Pulmonary artery endothelial cell (primary cell): ENCODE measurements at regions not wholly inside any gene's neighbourhood (a gene's known extent, or its start where the extent isn't known, plus 50 kb on each side); places are given as distances from the start of the nearest gene placed in this dataset.

ENCODE experiments used
- DNase-seq: peaks from one replicate; pipeline ENCODE4 v3.0.0-alpha.2; 2011; ENCODE audit warnings: low read depth, low spot score

DNA sequence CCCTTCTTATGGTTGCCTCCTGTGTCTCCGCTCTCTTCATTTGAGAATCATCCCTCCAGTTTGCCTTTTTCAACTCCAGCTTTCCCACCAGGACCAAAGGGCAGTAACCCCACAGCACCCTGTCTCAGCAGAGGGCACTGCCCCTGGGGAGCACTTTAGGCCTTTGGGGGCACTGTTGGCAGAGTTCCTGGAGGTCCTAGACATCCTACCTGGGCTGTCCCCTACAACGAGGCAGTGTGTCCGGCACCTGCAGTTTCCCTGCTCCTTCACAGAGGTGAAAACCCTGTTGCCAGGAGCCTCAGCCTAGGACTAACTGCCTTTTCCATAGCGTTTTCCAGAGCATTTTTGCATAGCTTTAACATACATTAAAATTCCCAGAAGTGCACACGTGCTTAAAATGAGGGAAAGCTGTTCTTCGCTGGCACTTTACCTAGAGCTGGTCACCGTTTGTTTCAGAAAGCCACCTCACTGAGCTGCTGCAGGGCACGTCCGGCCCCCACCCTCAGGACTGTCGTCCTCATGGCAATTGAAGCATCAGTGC is 234.9 kb downstream of the TEX29 start:
- no peak for DNase-seq

DNA sequence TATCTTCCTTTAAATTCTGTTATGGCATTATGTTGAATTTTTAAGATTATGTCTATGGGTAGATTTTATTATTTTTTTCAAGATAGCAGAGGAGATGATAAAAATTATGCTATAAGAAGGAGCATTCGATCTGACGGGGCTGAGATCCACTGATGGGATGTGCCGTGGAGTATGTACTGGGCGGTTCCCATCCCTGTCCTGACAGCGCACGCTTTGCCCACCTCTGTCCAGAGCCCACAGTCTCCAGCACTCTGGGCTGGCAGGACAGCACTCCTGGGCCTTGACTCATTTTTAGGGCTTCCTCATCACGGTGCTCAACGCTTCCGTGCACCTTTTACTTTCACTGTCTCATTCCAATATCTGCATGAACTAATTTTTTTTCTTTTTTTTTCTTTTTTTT is 235.5 kb downstream of the TEX29 start:
- DNase-seq = no peak

GRCh38 chr13:111556496-111556895 is 236.1 kb downstream of the TEX29 start:
- DNase-seq = no peak

- DNase-seq = no peak
Measured at GRCh38 chr13:111557921-111558699, 237.7 kb downstream of the TEX29 start.

- DNase-seq = no peak
Measured at GRCh38 chr13:111558700-111559088, 238.3 kb downstream of the TEX29 start.

DNA sequence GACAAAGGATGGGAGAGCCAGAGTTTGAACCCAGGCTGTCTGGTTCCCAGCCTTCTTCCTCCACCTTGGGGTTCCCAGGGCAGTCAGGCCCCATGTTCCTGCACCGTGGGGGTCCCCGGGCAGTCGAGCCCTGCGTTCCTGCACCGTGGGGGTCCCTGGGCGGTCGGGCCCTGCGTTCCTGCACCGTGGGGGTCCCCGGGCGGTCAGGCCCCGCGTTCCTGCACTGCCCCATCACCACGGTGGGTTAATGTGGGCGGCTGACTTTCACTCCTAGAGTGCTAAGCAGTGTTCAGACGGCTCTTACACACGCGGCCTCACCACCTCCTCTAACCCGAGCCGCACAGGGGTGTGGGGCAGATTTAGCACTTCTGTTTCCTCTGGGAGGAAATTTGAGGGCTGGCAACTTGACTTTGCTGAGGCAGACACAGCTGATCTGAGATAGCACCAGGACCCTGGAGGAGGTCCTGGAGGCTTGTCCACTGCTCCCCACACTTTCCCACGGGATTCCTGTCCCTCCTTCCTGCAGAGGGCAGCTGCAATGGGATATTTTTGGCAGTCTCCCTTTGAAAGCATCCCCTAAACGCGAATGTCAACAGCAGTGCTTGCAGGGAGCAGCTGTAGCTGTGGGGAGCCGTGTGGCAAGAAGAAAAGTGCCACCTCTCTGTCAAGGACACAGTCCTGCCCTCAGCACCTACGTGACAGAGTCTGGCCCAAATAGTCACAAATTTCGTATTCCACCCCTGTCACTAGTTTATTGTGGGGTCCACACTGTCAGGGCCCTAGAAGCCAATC is 239.4 kb downstream of the TEX29 start:
- no peak for DNase-seq

GRCh38 chr13:111561091-111561781 is 240.8 kb downstream of the TEX29 start:
- no peak for DNase-seq

- no peak for DNase-seq
Measured at GRCh38 chr13:111562716-111563115, 242.3 kb downstream of the TEX29 start.

DNA sequence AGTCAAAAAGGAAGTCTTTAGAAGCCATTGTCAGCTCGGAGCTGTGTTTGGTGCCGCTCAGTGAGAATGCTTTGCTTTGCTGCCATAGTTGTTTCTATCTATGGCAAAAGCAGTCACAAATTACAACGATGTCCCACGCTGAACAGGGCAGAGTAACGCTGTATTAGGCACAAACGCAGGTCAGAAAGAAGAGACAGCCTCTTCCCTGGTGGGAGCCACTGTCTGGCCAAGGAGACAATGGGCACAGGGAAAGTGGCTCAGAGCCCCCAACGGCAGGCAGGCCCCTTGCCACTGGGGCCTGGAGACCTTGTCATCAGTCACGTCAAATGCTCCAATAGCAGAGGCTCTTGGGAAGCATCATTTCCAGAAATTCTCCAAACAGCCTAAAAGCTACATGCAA is 244.2 kb downstream of the TEX29 start:
- no peak for DNase-seq

DNA sequence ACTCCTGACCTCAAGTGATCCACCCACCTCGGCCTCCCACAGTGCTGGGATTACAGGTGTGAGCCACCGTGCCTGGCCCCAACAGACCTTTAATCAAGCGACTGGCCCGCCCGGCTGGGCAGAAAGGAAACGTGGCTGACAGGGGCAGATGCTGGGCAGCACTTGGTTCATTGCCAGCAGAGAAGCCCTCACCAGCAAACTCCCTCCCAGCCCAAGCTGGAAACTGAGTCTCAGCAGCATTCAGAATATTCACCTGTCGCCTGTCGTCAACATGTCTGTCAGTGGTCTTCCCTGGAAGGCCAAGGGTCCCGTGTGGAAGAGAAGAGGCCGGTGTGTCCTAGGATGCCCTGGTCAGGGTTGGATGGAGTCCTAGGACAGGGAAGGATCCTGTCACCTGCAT is 245.0 kb downstream of the TEX29 start:
- DNase-seq = no peak

DNA sequence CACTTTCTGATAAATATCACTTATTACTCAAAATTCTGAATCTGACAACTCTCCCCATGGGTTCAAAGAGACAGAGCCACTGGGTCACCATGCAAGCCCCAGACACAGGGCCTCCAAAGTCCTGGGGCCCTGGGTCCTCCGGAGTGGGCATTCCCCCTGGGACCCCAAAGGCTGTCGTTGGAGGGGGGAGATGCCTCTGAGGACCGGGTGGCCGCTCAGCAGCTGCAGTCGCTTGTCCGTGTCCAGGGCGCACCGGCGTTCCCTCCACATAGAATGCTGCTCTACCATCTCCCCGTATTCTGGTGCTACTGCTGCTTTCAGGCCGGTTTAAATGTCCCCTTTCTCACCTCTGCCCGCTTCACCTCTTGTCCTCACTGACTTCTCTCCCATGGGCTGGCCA is 246.1 kb downstream of the TEX29 start:
- no peak for DNase-seq

DNA sequence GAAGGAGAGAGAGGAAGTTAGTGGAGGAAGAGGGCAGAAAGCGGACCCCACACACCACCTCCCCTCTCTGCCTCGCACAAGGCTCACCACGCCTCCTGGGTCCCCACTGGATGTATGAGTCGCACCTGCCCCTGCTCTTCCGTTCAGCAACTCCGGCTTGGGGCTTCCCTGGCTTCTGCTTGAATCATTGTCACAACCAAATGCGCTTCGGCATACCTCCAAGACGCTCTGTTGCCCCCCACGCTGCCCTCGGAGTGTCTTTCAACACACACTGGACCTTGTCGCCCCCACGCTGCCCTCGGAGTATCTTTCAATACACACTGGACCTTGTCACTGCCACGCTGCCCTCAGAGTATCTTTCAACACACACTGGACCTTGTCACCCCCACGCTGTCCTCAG is 247.2 kb downstream of the TEX29 start:
- no peak for DNase-seq

GRCh38 chr13:111568290-111568689 is 247.8 kb downstream of the TEX29 start:
- DNase-seq = no peak

- no peak for DNase-seq
Measured at GRCh38 chr13:111570911-111571310, 250.5 kb downstream of the TEX29 start.

GRCh38 chr13:111572956-111573761 is 252.7 kb downstream of the TEX29 start:
- no peak for DNase-seq

- no peak for DNase-seq
Measured at GRCh38 chr13:111573801-111574200, 253.4 kb downstream of the TEX29 start.

DNA sequence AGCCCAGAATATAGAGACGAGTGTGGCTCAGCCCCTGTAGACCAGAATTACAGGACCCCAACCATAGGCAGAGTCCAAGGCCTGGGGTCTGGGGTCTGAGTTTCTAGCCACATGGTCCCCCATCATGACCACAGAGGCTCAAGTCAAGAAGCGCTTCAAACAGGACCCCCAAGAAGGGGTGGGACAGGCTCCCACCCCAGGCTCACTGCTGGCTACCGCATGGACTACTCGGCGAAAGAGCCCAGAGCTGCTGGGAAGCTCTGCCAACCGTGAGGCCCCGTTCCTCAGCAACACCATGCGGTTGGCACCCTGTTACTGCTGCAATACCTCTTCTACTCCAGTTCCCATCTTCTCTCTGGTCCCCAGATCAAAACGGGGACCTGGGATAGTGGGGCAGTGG is 254.8 kb downstream of the TEX29 start:
- no peak for DNase-seq

- no peak for DNase-seq
Measured at GRCh38 chr13:111575719-111576118, 255.3 kb downstream of the TEX29 start.

GRCh38 chr13:111577208-111577828 is 256.9 kb downstream of the TEX29 start:
- DNase-seq = no peak

DNA sequence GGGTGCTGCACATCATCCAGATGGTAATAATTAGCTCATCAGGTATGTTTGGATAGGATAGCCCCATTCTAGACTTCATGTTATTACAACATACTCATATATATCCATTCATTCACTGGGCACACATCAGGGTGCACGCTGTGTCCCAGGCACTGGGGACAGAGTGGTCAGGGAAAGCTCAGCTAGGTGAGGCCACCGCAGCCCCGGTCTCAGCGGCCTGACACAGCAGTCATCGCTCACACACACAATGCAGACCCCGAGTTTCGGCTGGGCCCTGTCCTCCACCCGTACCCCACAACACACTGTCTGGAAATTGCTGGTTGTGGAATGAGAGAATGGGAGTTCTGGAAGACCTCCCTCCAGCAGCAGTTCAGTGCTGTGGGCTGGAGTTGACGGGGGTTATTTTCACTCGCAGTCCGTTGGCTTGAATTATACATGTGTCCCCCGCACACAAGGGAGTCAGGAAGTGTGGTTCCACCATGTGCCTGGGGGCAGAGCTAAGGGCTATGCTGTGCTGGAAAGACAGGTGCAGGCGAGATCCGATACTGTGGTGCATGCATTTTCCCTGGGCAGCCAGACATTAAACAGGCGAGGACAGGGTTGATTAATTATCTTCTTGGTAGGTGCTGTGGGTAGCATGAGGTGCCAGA is 257.6 kb downstream of the TEX29 start:
- no peak for DNase-seq
